ENCODE measurements at regions not wholly inside any gene's neighbourhood (a gene's known extent, or its start where the extent isn't known, plus 50 kb on each side); places are given as distances from the start of the nearest gene placed in this dataset.
"Not testable (repeated sequence)": the region's sequence is repeated elsewhere in the genome, so short reads cannot be mapped to it uniquely, and the experiment has no call there.

- DNase-seq (ENCODE audit: low read depth): no peak
- in situ Hi-C loops (cut with HindIII; ENCODE audit: low pct_unique_long_range_greater_than_20kb, low sequenced_read_pairs): no loop called here
These were observed 565.2 kb downstream of the PTPRU start for GRCh38 chr1:29801561-29801973.

- in situ Hi-C loops (cut with HindIII; ENCODE audit: low pct_unique_long_range_greater_than_20kb, low sequenced_read_pairs): no loop called here
- no peak for DNase-seq (ENCODE audit: low read depth)
These were observed 564.7 kb downstream of the PTPRU start for GRCh38 chr1:29801003-29801402.

GRCh38 chr1:29800522-29800956, 564.2 kb downstream of the PTPRU start:
- in situ Hi-C loops (cut with HindIII; ENCODE audit: low pct_unique_long_range_greater_than_20kb, low sequenced_read_pairs): no loop called here
- DNase-seq (ENCODE audit: low read depth): no peak

GRCh38 chr1:29800120-29800519, 563.8 kb downstream of the PTPRU start:
- in situ Hi-C loops (cut with HindIII; ENCODE audit: low pct_unique_long_range_greater_than_20kb, low sequenced_read_pairs): no loop called here
- DNase-seq (ENCODE audit: low read depth): no peak

GRCh38 chr1:29798699-29799566, 562.6 kb downstream of the PTPRU start:
- in situ Hi-C loops (cut with HindIII; ENCODE audit: low pct_unique_long_range_greater_than_20kb, low sequenced_read_pairs): no loop called here
- no peak for DNase-seq (ENCODE audit: low read depth)

GRCh38 chr1:29797125-29797524, 560.8 kb downstream of the PTPRU start:
- in situ Hi-C loops (cut with HindIII; ENCODE audit: low pct_unique_long_range_greater_than_20kb, low sequenced_read_pairs): not testable (repeated sequence)

GRCh38 chr1:29795965-29796364, 559.6 kb downstream of the PTPRU start:
- DNase-seq (ENCODE audit: low read depth); in situ Hi-C loops (cut with HindIII; ENCODE audit: low pct_unique_long_range_greater_than_20kb, low sequenced_read_pairs): not testable (repeated sequence)

More at GRCh38 chr1:29797125-29797524, 560.8 kb downstream of the PTPRU start:
- DNase-seq (ENCODE audit: low read depth): not testable (repeated sequence)

GRCh38 chr1:29793653-29794348, 557.5 kb downstream of the PTPRU start:
- DNase-seq (ENCODE audit: low read depth): no peak
- in situ Hi-C loops (cut with HindIII; ENCODE audit: low pct_unique_long_range_greater_than_20kb, low sequenced_read_pairs): no loop called here

- in situ Hi-C loops (cut with HindIII; ENCODE audit: low pct_unique_long_range_greater_than_20kb, low sequenced_read_pairs): no loop called here
- DNase-seq (ENCODE audit: low read depth): peak; percentile 71
These were observed 556.8 kb downstream of the PTPRU start for GRCh38 chr1:29793101-29793546.

- in situ Hi-C loops (cut with HindIII; ENCODE audit: low pct_unique_long_range_greater_than_20kb, low sequenced_read_pairs): no loop called here
- no peak for DNase-seq (ENCODE audit: low read depth)
These were observed 553.6 kb downstream of the PTPRU start for GRCh38 chr1:29789910-29790247.

GRCh38 chr1:29789221-29789909, 553.0 kb downstream of the PTPRU start:
- in situ Hi-C loops (cut with HindIII; ENCODE audit: low pct_unique_long_range_greater_than_20kb, low sequenced_read_pairs): no loop called here
- DNase-seq (ENCODE audit: low read depth): no peak

- DNase-seq (ENCODE audit: low read depth): no peak
- in situ Hi-C loops (cut with HindIII; ENCODE audit: low pct_unique_long_range_greater_than_20kb, low sequenced_read_pairs): no loop called here
These were observed 550.7 kb downstream of the PTPRU start for GRCh38 chr1:29786791-29787732.

GRCh38 chr1:29786195-29786594, 549.9 kb downstream of the PTPRU start:
- DNase-seq (ENCODE audit: low read depth): no peak
- in situ Hi-C loops (cut with HindIII; ENCODE audit: low pct_unique_long_range_greater_than_20kb, low sequenced_read_pairs): no loop called here

- in situ Hi-C loops (cut with HindIII; ENCODE audit: low pct_unique_long_range_greater_than_20kb, low sequenced_read_pairs): no loop called here
- DNase-seq (ENCODE audit: low read depth): no peak
These were observed 549.2 kb downstream of the PTPRU start for GRCh38 chr1:29785554-29785953.

- no peak for DNase-seq (ENCODE audit: low read depth)
- in situ Hi-C loops (cut with HindIII; ENCODE audit: low pct_unique_long_range_greater_than_20kb, low sequenced_read_pairs): no loop called here
These were observed 548.8 kb downstream of the PTPRU start for GRCh38 chr1:29785137-29785527.

GRCh38 chr1:29784276-29785136, 548.2 kb downstream of the PTPRU start:
- no peak for DNase-seq (ENCODE audit: low read depth)
- in situ Hi-C loops (cut with HindIII; ENCODE audit: low pct_unique_long_range_greater_than_20kb, low sequenced_read_pairs): no loop called here
